BJ (cell line): ENCODE measurements at regions not wholly inside any gene's neighbourhood (a gene's known extent, or its start where the extent isn't known, plus 50 kb on each side); places are given as distances from the start of the nearest gene placed in this dataset.

Experiments used
- CTCF ChIA-PET: fragments of 350-600 bp; formaldehyde crosslinking; extraction: SDS; loops from one replicate; lab custom pipeline; 2021; ENCODE audit warnings: antibody characterized with exemption, inconsistent platforms; lab: Yijun Ruan, JAX
- POLR2A ChIA-PET: fragments of 300-600 bp; sonication (Branson Sonifier 250); formaldehyde crosslinking; extraction: SDS; loops from one replicate; lab custom pipeline; 2021; ENCODE audit warnings: antibody characterized with exemption; lab: Charles Lee
- DNase-seq: peaks from one replicate; pipeline ENCODE4 v3.0.0-alpha.2; 2011; ENCODE audit warnings: low read depth
- H3K27me3 ChIP-seq: 2 replicates; pipeline ENCODE4 v1.6.0; 2011; ENCODE audit warnings: low read length; ENCODE audit not compliant: control insufficient read depth, insufficient read depth
- H3K36me3 ChIP-seq: 2 replicates; pipeline ENCODE4 v1.5.1; 2011; ENCODE audit warnings: low read length; ENCODE audit not compliant: control insufficient read depth, insufficient read depth
- H3K4me3 ChIP-seq: 2 replicates; pipeline ENCODE4 v1.5.1; 2011; ENCODE audit warnings: low read depth, mild to moderate bottlenecking, control low read depth, low read length
- TF ChIP-seq, protein P1 (sequence below): IDR thresholded peaks from 2 replicates; pipeline ENCODE4 v1.5.1; 2011; ENCODE audit warnings: low read depth, mild to moderate bottlenecking, control low read depth, inconsistent platforms, low read length, moderate library complexity; ENCODE audit not compliant: insufficient read depth

DNA sequence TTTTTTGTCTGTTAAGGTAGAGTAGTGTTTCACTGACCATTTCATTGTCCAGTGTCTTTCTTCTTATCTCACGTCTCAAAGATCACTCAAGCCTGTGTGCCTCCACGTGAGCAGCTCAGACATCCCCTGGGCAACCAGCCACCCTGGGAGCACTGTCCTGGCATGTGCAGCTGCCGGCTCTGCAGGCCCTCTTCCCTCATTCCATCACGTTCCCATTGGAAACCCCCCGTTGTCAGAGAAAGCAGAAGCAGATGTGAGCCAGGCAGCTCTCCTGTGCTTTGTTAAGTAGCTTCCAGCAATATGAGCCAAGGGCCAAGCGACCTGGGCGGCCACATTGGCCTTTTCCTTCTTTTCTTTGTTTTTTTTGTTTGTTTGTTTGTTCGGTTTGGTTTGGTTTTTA lies 233.2 kb upstream of the SYNDIG1 start:
- Histone ChIP-seq H3K27me3 (no peaks in the 10 kb centered on the region; the same call in 1 of the 2 replicates), H3K36me3 (no peaks in the 10 kb centered on the region), H3K4me3 (no peak overlapping the region)
- no peak for DNase-seq
- CTCF ChIA-PET, result no interaction called here
- POLR2A ChIA-PET, result no interaction called here
- TF ChIP-seq, protein P1, sequence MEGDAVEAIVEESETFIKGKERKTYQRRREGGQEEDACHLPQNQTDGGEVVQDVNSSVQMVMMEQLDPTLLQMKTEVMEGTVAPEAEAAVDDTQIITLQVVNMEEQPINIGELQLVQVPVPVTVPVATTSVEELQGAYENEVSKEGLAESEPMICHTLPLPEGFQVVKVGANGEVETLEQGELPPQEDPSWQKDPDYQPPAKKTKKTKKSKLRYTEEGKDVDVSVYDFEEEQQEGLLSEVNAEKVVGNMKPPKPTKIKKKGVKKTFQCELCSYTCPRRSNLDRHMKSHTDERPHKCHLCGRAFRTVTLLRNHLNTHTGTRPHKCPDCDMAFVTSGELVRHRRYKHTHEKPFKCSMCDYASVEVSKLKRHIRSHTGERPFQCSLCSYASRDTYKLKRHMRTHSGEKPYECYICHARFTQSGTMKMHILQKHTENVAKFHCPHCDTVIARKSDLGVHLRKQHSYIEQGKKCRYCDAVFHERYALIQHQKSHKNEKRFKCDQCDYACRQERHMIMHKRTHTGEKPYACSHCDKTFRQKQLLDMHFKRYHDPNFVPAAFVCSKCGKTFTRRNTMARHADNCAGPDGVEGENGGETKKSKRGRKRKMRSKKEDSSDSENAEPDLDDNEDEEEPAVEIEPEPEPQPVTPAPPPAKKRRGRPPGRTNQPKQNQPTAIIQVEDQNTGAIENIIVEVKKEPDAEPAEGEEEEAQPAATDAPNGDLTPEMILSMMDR, result no peak

DNA sequence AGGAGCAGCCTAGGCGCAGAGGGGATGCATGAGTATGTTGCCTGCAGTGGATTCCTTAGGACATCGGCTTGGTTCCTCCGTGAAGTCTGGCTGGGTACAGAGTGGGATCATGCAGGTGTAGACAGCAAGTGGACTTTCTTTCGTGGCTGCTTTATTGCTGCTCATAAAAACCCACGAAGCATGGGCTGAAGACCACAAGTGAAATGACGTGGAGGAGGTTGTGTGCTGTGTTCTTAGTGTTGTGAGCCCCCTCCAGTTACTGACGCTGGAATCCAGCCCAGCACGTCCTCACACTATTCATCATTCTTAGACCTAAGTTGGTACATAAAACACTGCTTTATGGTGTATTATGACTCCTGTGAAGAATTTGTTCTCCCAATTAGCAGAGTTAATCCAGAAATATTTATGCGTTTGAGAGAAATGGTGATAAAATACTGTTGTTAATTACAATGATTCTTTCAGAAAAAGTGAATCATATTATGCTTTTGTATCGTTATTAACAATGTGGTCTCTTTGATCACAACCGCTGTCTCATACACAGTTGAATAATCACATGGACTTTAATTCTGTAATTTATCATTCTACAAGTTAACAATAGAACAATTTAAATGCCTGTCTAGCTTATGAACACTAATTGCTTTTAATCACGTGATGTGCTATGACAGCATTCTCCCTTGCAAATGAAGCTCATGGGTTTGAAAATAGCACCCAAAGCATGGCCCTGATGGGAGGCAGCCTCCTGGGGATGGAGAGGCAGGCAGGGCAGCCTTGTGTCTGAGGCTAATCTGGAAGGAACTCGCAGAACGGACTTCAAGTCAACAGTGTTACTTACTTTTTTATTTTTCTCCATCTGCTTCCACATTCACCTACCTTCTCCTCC lies 233.9 kb upstream of the SYNDIG1 start:
- no peaks in the 10 kb centered on the region for H3K36me3 ChIP-seq
- TF ChIP-seq, protein P1, result no peak
- CTCF ChIA-PET, result no interaction called here
- no peak for DNase-seq
- POLR2A ChIA-PET, result no interaction called here
- H3K4me3 ChIP-seq, result no peak overlapping the region
- H3K27me3 ChIP-seq, result no peaks in the 10 kb centered on the region; the same call in 1 of the 2 replicates

DNA sequence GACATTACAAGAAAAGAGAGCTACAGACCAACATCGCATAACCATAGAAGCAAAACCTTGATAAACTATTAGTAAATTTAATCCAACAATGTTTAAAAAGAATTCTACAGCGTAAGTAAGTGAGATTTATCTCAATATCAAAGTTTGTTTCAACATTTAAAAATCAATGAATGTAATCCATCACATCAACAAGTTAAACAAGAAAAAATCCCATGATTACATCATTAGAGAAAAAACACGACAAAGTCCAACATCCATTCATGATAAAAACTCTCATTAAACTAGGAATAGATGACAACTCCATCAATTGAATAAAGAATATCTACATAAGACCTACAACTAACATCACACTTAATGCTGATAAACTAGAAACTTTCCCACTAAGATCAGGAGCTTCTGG lies 239.0 kb upstream of the GGTLC1 start:
- Histone ChIP-seq H3K27me3 (no peaks in the 10 kb centered on the region), H3K4me3 (no peak overlapping the region), H3K36me3 (no peaks in the 10 kb centered on the region)
- TF ChIP-seq, protein P1, result no peak
- no peak for DNase-seq
- ChIA-PET CTCF (no interaction called here), POLR2A (no interaction called here)

DNA sequence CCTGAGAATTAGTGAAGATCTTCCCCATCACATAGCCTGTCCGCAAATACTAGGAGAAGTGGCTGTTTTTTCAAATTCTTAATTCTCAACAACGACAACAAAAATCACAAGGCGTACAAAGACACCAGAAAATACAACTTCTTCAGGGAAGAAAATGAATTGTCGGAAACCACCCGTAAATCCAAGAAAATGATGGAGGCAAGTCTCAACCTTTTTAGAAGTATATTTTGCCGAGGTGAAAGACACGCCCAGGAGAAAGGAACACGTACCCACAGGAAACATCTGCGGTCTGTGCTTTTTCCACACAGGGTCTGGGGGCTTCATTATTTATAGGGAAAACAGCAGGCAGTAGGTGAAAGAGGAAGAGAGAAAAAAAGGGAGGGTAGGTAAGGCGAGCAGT lies 223.9 kb upstream of the GGTLC1 start:
- no peak for DNase-seq
- POLR2A ChIA-PET, result no interaction called here
- Histone ChIP-seq H3K4me3 (no peak overlapping the region), H3K27me3 (no peaks in the 10 kb centered on the region), H3K36me3 (no peaks in the 10 kb centered on the region)
- CTCF ChIA-PET, result no interaction called here
- TF ChIP-seq, protein P1, result no peak

DNA sequence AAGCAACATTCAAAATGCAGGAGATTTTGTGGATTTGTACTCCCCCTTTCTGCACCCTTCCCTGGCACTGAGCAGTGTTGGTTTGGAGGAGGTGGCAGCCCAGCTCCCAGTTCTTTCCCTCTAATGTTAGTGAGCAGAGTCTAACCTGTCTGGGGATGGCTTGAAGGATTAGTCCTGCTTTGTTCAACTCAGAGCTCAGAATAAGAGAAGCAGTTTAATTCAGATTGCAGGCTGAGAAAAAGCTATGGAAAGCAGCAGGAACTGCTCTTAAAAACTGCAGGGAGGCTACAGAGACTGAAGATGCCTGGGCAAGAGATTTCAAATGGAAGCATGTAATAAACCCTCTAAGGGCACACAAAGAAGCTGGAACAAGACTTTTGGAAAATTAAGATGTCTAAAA lies 223.4 kb upstream of the GGTLC1 start:
- H3K36me3 ChIP-seq, result no peaks in the 10 kb centered on the region
- ChIA-PET CTCF (no interaction called here), POLR2A (no interaction called here)
- no peak overlapping the region for H3K4me3 ChIP-seq
- no peak for DNase-seq
- H3K27me3 ChIP-seq, result no peaks in the 10 kb centered on the region
- TF ChIP-seq, protein P1, result no peak
